Pons (tissue), 1 donor: ENCODE measurements at regions not wholly inside any gene's neighbourhood (a gene's known extent, or its start where the extent isn't known, plus 50 kb on each side); places are given as distances from the start of the nearest gene placed in this dataset.

Experiments used
- DNase-seq: peaks from one replicate; pipeline ENCODE4 v3.0.0-alpha.2; 2016; ENCODE audit warnings: low spot score

DNA sequence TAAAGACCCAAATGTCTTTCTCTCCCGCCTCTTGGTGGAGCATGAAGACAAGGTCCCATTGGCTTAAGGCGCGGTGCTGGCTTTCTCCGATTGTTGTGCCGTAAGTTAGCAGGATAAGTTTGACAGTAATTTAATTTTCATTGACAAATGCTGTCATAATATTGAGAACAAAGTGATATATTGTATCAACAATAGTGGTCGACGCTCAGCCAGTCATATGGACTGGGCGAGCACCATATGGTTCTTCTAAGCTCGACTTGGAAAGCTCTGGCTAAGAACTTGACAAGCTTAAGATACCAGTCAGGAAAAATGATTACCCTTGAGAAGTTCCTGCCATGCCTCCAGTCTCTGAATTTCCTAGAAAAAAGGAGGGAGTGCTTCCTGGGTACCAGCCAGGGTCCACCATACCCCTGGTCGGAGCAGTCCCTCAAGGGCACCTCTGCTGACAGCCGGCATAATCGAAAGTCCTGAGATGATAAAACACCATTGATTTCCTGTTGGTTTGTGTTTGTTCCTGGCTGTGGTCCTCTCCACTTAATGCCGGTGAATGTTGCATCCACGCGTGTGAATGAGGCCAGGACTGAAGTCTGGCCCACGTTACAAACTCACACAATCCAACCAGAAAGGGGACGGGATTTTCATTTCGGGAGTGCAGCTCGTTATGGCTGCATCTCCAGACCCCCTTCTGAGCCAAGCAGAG is 262.1 kb downstream of the ZNF536 start:
- DNase-seq = no peak

DNA sequence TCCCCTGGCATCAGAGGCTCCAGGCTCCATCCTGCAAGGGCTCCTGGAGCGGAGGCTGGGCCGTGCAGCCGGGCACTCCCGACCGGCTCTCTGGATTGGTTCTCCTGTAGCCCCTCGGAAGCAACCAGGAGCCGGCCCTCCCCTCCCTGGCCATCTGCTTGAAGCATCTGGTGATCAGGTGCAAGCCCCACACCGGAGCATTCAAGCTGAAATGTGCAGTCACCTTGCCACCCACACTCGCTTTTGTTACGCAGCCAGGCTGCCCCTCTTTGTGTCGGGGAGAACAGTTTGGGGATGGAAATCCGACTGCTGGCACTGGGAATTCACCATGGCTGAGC is 258.8 kb downstream of the ZNF536 start:
- no peak for DNase-seq

DNA sequence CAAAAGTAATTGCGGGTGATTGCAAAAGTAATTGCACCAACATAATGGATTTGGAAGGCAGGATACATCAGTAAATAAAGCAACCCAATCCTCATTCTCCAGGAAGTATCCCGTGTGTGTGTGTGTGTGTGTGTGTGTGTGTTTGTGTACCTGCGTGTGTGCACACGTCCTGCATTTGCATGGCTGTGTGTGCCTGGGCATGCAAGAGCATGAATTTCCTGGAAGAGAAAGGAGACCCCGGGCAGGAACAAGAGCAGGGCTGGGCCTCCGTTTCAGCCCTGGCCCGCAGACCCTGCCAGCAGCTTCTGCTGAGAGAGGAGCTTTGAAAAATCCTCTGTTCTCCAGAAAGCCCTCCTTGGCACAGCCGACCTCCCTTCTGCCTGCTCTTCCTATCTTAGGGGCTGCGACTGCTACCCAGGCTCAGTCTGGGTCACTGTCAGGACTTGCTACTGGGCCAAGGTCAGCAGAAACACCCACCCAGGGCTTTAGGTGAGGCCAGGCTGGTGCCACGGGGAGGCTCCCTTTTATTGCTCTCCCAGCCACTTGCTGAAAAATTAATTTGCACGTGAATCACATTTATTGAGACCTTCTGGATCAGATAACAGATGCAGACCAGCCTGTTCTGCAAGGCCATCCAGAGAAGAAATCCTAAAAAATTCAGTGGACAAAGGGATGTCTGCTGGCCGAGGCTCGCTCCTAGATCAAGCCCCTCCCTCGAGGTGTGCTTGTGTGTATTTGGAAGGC is 258.3 kb downstream of the ZNF536 start:
- DNase-seq = no peak

DNA sequence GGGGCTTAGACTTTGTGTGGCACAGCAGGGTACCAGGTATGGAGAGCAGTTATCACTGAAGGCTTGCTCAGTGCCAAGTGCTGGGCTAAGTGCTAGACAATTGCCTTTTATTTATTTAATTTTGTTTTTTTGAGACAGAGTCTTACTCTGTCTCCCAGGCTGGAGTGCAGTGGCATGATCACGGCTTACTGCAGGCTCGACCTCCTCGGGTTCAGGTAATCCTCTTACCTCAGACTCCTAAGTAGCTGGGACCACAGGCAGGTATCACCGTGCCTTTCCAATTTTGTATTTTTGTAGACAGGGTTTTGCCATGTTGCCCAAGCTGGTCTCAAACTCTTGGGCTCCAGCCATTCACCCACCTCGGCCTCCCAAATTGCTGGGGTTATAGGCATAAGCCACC is 256.9 kb downstream of the ZNF536 start:
- DNase-seq = no peak

DNA sequence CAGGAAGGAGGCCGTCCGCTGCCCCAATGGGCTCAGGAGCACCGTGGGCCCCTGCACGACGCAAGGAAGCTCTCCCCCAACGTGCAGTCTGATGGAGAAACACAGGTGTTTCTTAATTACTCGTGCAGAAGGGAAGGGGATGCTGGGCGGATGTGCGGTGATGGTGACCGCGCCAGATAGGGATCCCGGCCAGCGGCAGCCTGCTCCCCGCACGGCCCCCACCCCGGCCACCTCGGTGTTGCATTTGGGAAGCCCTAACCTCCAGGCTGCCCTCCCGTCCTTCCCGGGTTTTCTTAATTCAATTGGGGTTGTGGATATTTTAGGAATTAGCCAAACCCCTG is 254.4 kb downstream of the ZNF536 start:
- no peak for DNase-seq

DNA sequence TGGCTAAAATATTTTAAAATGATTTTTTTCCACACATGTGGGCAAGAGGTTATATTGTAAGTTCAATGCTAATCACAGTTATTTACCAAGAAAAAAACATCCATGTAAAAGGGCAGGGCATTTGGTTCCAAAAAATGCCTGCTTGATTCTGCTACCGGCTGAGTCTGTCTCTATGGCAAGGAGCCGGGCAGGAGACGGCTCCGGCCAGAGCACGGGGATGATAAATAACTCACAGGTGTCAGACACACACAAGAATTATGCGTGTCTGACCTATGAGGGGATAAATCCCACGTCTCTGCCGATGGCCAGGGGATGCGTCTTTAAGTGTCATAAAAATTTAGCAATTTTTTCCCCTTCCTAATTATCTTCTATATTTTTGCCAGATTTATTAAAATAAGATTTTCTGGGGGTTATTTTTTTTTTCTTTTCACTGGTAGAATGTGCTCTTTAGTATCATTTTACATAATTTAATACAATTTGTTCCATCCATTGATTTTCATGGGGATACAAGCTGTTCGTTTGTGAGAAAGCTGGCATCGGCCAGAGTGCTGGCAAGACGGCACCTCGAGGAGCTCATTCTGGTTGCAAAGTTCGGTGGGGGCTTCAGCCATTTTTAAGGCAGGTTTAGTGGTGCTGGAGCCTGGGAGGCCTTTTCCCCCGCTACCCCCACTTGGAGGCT is 253.9 kb downstream of the ZNF536 start:
- no peak for DNase-seq

DNA sequence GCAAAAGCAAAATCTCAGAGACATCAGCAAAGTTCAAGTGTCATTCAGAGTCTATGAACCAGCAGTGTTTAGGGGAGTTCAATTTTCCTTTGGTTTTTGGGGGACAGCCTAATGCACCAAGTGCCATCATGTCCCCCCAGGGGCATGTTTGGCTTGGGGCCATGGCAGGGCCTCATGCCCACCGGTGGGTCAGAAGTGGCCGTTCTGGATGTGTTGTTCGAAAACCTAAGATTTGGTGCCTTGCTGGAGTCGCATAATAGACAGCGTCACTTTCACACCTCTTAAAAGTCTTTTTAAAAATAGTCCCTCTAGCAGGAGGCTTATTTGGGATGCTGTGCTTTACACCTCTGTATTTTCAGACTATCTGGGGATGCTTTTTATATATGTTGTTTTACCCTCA is 250.1 kb downstream of the ZNF536 start:
- no peak for DNase-seq

DNA sequence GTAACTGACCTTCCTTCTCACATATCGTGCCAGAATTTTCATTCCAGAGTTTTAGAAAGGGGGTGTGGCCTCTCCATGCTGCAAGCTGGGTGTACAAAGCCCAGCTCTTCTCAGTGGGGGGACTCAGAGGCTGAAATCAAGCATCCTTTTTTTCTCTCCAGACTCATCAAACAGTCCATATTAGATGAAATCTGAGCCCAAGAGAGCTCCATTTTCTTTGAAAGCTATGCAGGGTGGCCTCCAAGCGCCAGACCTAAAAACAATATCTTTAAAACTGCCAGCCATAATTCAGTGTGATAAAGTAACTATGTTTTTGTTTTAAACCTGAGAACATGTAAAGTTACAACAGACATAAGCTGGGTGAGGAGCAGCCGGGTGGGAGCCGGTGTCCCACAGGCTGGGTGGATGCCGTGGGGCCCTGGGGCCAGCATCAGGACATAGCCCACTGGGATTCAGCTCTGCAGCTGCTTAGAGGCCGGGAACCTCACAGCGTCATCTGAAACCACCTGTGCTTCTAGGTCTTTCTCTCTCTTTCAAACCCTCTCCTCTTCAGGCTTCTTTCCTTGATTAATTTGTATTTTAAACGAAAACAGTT is 249.2 kb downstream of the ZNF536 start:
- DNase-seq = no peak

DNA sequence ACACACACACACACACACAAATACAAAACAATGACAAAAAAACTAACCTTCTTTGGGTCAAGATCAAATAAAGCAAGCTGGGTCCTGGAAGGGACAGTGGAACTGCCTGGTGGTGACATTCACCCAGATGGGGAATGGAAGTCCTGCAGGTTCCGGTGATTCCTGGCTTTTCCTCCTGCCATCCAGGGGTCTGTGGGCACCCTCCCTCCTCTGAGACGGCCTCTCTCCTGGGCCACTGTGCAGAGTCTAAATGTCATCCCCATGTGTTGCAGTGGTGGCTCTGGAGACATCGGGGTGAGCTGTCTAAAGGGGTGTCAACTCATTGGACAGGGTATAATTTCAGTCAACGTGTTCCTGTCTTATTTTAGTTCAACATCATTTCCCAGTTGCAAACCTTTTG is 248.2 kb downstream of the ZNF536 start:
- no peak for DNase-seq

DNA sequence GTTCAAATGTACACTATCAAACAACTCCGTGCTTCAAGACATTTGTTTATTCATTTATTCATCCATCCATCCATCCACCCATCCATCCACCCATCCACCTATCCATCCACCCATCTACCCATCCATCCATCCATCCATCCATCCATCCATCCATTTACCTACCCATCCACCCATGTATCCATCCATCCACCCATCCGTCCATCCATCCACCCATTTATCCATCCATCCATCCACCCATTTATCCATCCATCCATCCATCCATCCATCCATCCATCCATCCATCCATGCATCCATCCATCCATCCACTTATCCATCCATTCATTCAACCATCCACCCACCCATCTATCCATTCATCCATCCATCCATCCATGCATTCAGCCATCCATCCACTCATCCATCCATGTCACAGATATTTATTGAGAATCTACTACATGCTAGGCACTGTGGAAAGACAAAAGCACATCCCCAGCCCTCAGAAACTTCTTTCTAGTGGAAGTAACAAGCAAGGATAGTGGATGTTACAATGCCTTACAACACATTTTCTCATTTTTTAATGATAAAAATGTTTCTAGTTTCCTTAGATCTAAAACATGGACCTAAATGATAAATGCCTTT is 237.6 kb downstream of the ZNF536 start:
- DNase-seq = no peak

DNA sequence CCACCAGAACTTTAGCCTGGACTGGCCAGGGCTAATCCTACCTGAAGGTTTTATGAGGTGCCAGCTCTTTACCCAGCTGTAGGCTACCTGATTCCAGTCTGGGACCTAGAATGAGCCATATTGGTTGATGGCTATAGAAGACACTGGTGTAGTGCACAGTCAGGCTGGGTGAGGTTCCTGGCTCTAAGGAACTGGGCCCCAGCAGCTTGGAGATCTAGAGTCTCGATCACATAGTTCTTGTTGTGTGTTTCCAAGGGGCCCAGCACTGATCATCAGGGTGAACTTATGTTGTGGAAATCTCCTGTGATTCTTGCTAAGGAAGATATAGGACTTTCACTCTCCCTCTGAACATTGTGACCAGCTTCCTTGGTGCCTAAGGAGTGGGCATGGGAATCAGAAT is 236.3 kb downstream of the ZNF536 start:
- DNase-seq = no peak
